ENCODE measurements at regions not wholly inside any gene's neighbourhood (a gene's known extent, or its start where the extent isn't known, plus 50 kb on each side); places are given as distances from the start of the nearest gene placed in this dataset.

- Histone ChIP-seq H3K27me3 (no peaks in the 10 kb centered on the region), H3K4me3 (no peak overlapping the region), H3K27ac (no peak overlapping the region), H3K36me3 (no peaks in the 10 kb centered on the region), H3K4me1 (peaks cover 4 to 25% (median 6%) of the 10 kb centered on the region in 4 donors), H3K9me3 (no peaks in the 10 kb centered on the region)
- no peak for TF ChIP-seq POLR2A (IDR thresholded peaks at IDR 0.05)
- TF ChIP-seq POLR2AphosphoS5 (IDR thresholded peaks at IDR 0.05): no peak
- TF ChIP-seq CTCF (IDR thresholded peaks at IDR 0.05): no peak
- TF ChIP-seq EP300 (IDR thresholded peaks at IDR 0.05): no peak
- intact Hi-C loops (cut with DNase I; ENCODE audit: low total_unique reads): no loop called here
- DNase-seq: no peak
- 83 to 95% (median 90%) methylated on average over 4 of the region's 4 CpGs for WGBS, 5 donors
Measured at GRCh38 chr3:160112996-160113395, 112.2 kb upstream of the C3orf80 start.

GRCh38 chr3:160114355-160114995, 110.7 kb upstream of the C3orf80 start:
- intact Hi-C loops (cut with DNase I; ENCODE audit: low total_unique reads): no loop called here
- no peaks in the 10 kb centered on the region for H3K36me3 ChIP-seq
- peaks cover 4 to 25% (median 6%) of the 10 kb centered on the region in 4 donors for H3K4me1 ChIP-seq
- H3K27ac ChIP-seq: no peak overlapping the region
- TF ChIP-seq POLR2A (IDR thresholded peaks at IDR 0.05) (no peak), POLR2AphosphoS5 (IDR thresholded peaks at IDR 0.05) (no peak), EP300 (IDR thresholded peaks at IDR 0.05) (no peak)
- no peak overlapping the region for H3K4me3 ChIP-seq
- DNase-seq: no peak
- H3K9me3 ChIP-seq: no peaks in the 10 kb centered on the region
- no peaks in the 10 kb centered on the region for H3K27me3 ChIP-seq
- WGBS, 5 donors: 82 to 88% (median 84%) methylated on average over 9 of the region's 9 CpGs

- peak; percentile 18 to 58 for DNase-seq
- Histone ChIP-seq H3K27me3 (no peaks in the 10 kb centered on the region), H3K4me3 (no peak overlapping the region), H3K27ac (no peak overlapping the region), H3K36me3 (no peaks in the 10 kb centered on the region), H3K4me1 (peaks cover 4 to 25% (median 6%) of the 10 kb centered on the region in 4 donors), H3K9me3 (peaks cover 0 to 7% (median under 1%) of the 10 kb centered on the region in 4 donors)
- 39 to 64% (median 55%) methylated on average over 2 of the region's 2 CpGs for WGBS, 5 donors
- intact Hi-C loops (cut with DNase I; ENCODE audit: low total_unique reads): no loop called here
- TF ChIP-seq POLR2AphosphoS5 (IDR thresholded peaks at IDR 0.05) (peak in 1 of 3 donors; percentile 7), CTCF (IDR thresholded peaks at IDR 0.05) (no peak)
Measured at GRCh38 chr3:160115387-160115786, 109.8 kb upstream of the C3orf80 start.

GRCh38 chr3:160124224-160124623, 101.0 kb upstream of the C3orf80 start:
- TF ChIP-seq CTCF (IDR thresholded peaks at IDR 0.05): no peak
- no peak for TF ChIP-seq POLR2A (IDR thresholded peaks at IDR 0.05)
- TF ChIP-seq EP300 (IDR thresholded peaks at IDR 0.05): no peak
- TF ChIP-seq POLR2AphosphoS5 (IDR thresholded peaks at IDR 0.05): no peak
- Histone ChIP-seq H3K4me1 (peaks cover 0 to 7% (median 0%) of the 10 kb centered on the region in 4 donors), H3K9me3 (peaks cover 0 to 9% (median 3%) of the 10 kb centered on the region in 4 donors), H3K27ac (no peak overlapping the region), H3K36me3 (no peaks in the 10 kb centered on the region), H3K4me3 (no peak overlapping the region), H3K27me3 (no peaks in the 10 kb centered on the region)
- intact Hi-C loops (cut with DNase I; ENCODE audit: low total_unique reads): no loop called here
- DNase-seq: no peak

GRCh38 chr3:160125258-160125657, 100.0 kb upstream of the C3orf80 start:
- Histone ChIP-seq H3K4me1 (peaks cover 0 to 9% (median 0%) of the 10 kb centered on the region in 4 donors), H3K27ac (no peak overlapping the region), H3K27me3 (no peaks in the 10 kb centered on the region), H3K4me3 (no peak overlapping the region), H3K9me3 (peaks cover 0 to 6% (median 1%) of the 10 kb centered on the region in 4 donors), H3K36me3 (no peaks in the 10 kb centered on the region)
- intact Hi-C loops (cut with DNase I; ENCODE audit: low total_unique reads): no loop called here
- TF ChIP-seq POLR2A (IDR thresholded peaks at IDR 0.05) (no peak), EP300 (IDR thresholded peaks at IDR 0.05) (no peak), POLR2AphosphoS5 (IDR thresholded peaks at IDR 0.05) (no peak), CTCF (IDR thresholded peaks at IDR 0.05) (no peak)
- WGBS, 5 donors: 29 to 42% (median 32%) methylated on average over 2 of the region's 2 CpGs
- DNase-seq: no peak

All from stomach (tissue), 8 donors.